ENCODE measurements at regions not wholly inside any gene's neighbourhood (a gene's known extent, or its start where the extent isn't known, plus 50 kb on each side); places are given as distances from the start of the nearest gene placed in this dataset.

- TF ChIP-seq ATF3 (IDR thresholded peaks at IDR 0.05; ENCODE audit: borderline replicate concordance, extremely low read depth, low read depth, low read length) (no peak), IRF4 (IDR thresholded peaks at IDR 0.05; ENCODE audit: low read depth, low read length) (peak; percentile 97), CBX5 (IDR thresholded peaks at IDR 0.05; ENCODE audit: low read depth) (peak; percentile 93), ZBED1 (IDR thresholded peaks at IDR 0.05; ENCODE audit: borderline replicate concordance) (peak; percentile 96), BCLAF1 (IDR thresholded peaks at IDR 0.05) (no peak), BHLHE40 (IDR thresholded peaks at IDR 0.05; ENCODE audit: borderline replicate concordance in 1 of 2, low read depth in 2 of 2, low read length in 1 of 2) (peak in 1 of 2 experiments; percentile 59; a peak in 1 of 4 replicates), POU2F2 (IDR thresholded peaks at IDR 0.05; ENCODE audit: borderline replicate concordance, low read depth, low read length) (peak; percentile 80), CEBPB (IDR thresholded peaks at IDR 0.05; ENCODE audit: borderline replicate concordance in 1 of 2, low read depth in 2 of 2, low read length in 2 of 2) (peak in 1 of 2 experiments; percentile 88; a peak in 2 of 4 replicates), KLF5 (IDR thresholded peaks at IDR 0.05; ENCODE audit: partially characterized antibody) (no peak), SMAD1 (IDR thresholded peaks at IDR 0.05; ENCODE audit: low read depth, partially characterized antibody) (no peak), ZNF384 (IDR thresholded peaks at IDR 0.05; ENCODE audit: borderline replicate concordance, low read depth, low read length) (no peak), CBFB (IDR thresholded peaks at IDR 0.05; ENCODE audit: low read depth) (peak; percentile 48; the same call in 1 of the 2 replicates), MYB (IDR thresholded peaks at IDR 0.05; ENCODE audit: borderline replicate concordance, low read depth, low read length) (0 out of 2 replicates have a peak, but pooled peaks have one; percentile 61), POLR2AphosphoS5 (IDR thresholded peaks at IDR 0.05; ENCODE audit: low read length) (no peak), STAT3 (IDR thresholded peaks at IDR 0.05; ENCODE audit: low read depth, low read length) (0 out of 2 replicates have a peak, but pooled peaks have one; percentile 74), SKIL (IDR thresholded peaks at IDR 0.05; ENCODE audit: low read depth, poor library complexity, severe bottlenecking) (peak; percentile 85), ZNF622 (IDR thresholded peaks at IDR 0.05) (no peak), EP300 (IDR thresholded peaks at IDR 0.05; ENCODE audit: borderline replicate concordance in 1 of 2, control insufficient read depth in 1 of 2, low read depth in 2 of 2, low read length in 2 of 2) (peak; percentile 96 to 98), ATF7 (IDR thresholded peaks at IDR 0.05; ENCODE audit: low read depth) (peak; percentile 80), FOS (IDR thresholded peaks at IDR 0.05; ENCODE audit: borderline replicate concordance, extremely low read depth, insufficient read length) (no peak), NFIC (IDR thresholded peaks at IDR 0.05; ENCODE audit: low read depth, low read length) (peak; percentile 100), SMAD5 (IDR thresholded peaks at IDR 0.05; ENCODE audit: low read depth) (no peak), NFYB (IDR thresholded peaks at IDR 0.05; ENCODE audit: insufficient read depth, low read depth, low read length) (no peak), TCF7 (IDR thresholded peaks at IDR 0.05; ENCODE audit: borderline replicate concordance) (peak; percentile 77), HDAC6 (IDR thresholded peaks at IDR 0.05; ENCODE audit: unreplicated experiment) (no peak), RAD21 (IDR thresholded peaks at IDR 0.05; ENCODE audit: insufficient read depth, low read depth, low read length) (peak; percentile 24), SP1 (IDR thresholded peaks at IDR 0.05; ENCODE audit: low read depth, low read length) (peak; percentile 73)
These were observed 130.4 kb upstream of the POC5 start (continued) for GRCh38 chr5:75847561-75848021.
